ENCODE measurements at regions not wholly inside any gene's neighbourhood (a gene's known extent, or its start where the extent isn't known, plus 50 kb on each side); places are given as distances from the start of the nearest gene placed in this dataset.
"Not testable (repeated sequence)": the region's sequence is repeated elsewhere in the genome, so short reads cannot be mapped to it uniquely, and the experiment has no call there.

DNA sequence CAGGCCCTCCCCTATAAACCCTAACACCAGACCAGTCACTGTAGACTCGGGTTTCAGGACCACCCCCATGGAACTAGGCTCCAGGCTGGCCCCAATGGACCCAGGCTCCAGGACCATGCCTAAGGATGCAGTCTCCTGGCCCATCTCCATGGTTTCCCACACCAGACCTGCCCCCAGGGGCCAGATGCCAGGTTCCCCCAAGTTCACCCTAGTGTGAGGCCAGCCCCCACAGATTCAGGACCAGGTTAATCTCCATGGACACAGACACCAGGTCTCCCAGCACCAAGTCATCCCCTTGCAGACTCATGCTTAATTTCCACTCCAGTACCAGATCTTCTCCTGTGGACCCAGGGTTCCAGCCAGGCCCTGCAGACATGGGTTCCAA lies 103.8 kb upstream of the LANCL2 start:
- DNase-seq (ENCODE audit: low read depth, low spot score): no peak
- no peak overlapping the region for H3K4me3 ChIP-seq (ENCODE audit: low read length)

DNA sequence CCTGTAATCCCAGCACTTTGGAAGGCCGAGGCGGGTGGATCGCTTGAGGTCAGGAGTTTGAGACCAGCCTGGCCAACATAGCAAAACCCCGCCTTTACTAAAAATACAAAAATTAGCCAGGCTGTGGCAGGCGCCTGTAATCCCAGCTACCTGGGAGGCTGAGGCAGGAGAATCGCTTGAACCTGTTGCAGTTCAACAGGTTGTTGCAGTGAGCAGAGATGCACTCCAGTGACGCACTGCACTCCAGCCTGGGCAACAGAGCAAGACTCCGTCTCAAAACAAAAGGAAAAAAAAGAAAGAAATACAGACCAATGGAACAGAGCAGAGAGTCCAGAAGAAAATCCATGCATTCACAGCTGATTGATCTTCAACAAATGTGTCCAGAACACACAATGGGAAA lies 99.8 kb upstream of the LANCL2 start:
- not testable (repeated sequence) for H3K4me3 ChIP-seq (ENCODE audit: low read length); DNase-seq (ENCODE audit: low read depth, low spot score)

DNA sequence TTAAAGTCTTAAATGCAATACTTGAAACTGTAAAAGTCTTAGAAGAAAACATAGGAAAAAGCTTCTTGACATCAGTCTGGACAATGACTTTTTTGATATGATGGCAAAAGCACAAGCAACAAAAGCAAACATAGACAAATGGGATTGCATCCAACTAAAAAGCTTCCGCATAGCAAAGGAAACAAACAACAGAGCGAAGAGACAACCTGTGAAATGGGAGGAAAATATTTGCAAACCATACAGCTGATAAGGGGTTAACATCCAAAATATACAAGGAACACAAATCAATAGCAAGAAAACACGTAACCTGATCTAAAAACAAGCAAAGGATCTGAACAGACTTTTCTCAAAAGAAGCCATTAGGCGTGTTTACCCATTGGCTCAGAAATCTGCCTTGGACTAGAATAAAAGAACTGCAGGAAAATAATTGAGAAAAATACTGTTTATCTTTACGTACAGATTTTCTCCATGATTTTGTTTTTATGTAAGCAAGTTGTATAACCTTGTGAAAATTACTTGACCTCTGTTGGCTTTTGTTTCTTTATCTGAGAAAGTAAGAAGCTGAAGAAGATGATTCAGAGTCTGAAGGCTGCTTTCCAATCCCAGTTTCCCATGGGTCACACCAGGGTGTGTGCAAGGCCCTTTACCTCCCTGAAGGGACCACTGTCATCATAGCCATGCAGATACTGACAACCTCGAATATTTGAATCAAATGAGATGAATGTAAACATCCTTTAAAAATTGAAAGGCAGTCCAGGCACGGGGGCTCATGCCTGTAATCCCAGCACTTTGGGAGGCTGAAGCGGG lies 99.1 kb upstream of the LANCL2 start:
- no peak for DNase-seq (ENCODE audit: low read depth, low spot score)
- H3K4me3 ChIP-seq (ENCODE audit: low read length): no peak overlapping the region

DNA sequence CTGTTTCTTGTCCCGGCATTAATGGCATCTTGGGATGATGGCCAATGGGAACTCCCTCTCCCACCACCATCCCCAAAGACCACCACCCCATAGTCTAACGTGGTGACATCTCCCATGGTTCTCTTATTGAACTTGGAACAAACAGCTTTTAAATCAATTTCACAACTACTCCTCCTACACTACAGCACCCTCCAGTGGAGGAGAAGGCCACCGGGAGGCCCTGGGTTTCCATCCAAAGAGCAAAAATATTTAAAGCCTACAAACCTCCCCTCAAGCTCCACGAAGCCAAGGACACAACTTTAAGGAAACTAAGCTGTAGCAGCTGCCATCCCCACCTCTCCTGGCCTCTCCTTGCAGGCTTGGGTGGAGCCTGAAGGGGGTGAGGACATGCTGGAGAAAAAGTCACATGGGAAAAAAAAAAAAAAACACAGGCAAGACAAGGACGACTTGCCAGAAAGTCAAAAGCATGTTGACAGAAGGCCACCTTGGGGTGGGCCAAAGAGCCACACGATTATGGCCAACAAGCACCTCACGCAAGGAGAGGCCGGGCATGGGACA lies 94.0 kb upstream of the LANCL2 start:
- DNase-seq (ENCODE audit: low read depth, low spot score): no peak
- no peak overlapping the region for H3K4me3 ChIP-seq (ENCODE audit: low read length)

DNA sequence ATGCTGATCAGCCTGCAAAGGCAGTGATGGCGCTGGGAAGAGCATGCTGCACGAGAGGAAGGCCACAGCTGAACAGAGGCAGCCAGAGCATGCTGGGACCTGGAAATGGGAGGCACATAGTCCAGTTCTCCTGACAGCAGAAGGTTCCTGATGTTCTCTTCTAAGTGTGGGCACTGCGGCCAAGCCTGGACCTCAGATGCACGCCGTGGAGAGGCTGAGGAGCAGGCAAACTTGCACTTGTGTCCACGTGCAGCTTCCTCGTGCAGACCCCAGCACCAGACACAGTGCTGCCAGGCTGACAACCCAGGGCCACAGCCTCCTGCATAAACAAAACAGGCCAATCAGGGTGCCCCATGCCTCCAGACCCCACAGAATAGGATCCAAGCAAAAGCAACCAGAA lies 93.5 kb upstream of the LANCL2 start:
- no peak for DNase-seq (ENCODE audit: low read depth, low spot score)
- H3K4me3 ChIP-seq (ENCODE audit: low read length): no peak overlapping the region

DNA sequence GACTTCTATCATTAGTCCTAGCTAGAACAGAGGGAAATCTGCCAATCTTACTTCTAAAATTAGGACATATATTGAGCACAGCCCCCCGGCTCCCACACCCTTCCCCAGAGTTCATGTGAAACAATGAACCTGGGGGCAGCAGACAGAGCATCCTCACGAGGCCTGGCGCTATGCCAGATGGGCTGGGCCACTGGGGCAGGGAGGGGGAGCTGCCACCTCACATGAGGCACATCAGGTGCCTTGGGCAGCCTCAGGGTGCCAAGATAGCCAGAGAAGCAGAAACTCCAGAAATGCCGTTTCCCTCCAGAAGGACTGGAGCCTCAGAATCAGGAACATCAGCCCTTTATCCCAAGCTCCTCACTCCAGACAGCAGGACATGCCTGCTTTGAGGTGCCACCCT lies 92.8 kb upstream of the LANCL2 start:
- H3K4me3 ChIP-seq (ENCODE audit: low read length): no peak overlapping the region
- DNase-seq (ENCODE audit: low read depth, low spot score): no peak

DNA sequence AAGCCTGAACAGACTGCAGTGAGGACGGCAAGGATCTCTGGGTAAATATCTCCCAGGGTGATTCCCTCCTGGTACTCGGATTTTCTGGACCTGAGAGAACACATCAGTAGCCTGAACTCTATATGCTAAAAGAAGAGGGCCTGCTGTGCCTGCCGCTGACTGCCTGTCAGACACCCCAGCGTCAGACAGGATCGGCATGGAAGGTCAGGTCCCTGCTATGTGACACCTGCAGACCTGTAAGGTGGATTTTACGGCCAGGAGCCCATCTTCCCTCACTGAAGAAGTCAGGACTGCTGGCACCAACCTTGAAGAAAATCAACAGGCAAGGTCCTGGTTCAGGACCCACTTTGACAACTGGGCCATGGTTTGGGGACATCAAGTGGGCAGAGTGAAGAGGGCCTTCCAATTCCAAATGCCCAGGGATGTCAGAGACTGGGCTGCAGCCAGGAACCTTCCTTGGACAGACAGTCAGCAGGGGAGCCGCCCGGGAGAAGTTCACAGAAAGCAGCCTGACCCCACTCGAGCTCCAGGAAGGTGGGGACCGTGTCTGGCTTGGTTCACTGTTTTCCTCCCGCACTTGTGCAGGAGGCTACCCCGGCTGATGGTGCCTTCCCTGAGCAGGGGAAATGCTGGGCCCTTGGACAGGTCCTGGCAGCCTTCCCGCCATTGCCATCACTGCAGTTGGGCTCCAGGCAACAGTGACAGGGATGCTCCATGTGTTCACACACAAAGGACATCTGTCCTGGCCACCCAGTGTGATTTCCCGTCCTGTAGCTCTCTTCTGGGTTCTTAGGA lies 91.8 kb upstream of the LANCL2 start:
- H3K4me3 ChIP-seq (ENCODE audit: low read length): no peak overlapping the region

DNA sequence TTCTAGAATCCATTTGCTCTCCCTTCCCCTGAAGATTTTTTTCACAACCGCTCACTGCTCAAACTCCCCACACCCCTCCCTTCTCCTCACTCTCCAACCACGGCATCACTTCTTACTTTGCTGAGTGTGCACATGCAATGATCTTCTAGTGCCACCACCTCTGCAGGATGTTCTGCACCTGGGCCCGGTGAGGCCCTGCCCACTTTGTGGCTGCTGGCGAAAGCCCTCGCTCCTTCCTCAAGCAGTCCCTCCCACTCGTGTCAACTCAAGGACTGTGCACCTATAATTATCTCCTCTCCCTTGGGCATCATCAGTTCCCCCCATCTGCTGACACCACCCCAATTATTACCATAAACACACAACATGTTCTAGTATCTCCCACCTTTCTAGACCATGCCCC lies 91.0 kb upstream of the LANCL2 start:
- no peak for DNase-seq (ENCODE audit: low read depth, low spot score)
- H3K4me3 ChIP-seq (ENCODE audit: low read length): no peak overlapping the region

More for the DNA sequence above, 91.8 kb upstream of the LANCL2 start:
- no peak for DNase-seq (ENCODE audit: low read depth, low spot score)

DNA sequence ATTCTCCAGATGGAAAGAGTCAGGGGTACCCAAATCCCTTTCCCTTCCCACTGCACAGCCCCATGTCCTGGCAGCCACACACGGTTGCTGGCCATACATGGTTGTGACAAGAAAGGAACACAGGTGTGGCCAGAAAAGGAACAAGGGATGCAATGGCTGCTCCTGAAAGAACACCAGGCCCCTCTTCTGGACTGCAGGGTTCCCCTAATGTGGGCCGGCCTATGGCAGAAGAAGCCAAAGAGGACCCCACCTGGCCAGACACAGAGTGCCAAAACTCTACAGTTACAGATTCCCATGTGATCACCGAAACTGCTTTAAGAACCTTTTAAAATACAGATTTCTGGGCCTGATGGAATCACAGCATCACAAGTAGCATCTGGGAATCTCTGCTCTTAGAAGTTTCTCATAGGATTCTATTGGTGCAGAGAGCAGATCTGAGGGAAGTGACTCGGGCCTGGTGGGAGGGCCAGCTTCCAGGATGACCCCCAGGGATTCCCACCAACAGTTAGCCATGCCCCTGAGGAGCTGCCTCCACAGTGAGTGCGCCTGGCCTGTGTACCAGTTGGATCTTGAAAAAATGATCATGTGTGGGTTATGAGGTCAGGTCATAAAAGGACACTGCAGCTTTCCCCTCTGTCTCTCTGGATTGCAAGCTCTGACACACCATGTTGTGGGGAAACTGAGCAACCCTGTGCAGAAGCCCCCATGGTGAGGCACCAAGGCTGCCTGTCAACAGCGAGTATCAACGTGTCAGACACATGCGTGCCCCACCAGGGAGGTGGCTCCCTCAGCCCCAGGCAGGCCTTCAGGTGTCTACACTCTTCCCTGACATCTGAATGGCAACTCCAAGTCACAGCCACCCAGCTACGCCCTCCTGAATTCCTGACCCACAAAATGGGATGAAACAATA lies 89.6 kb upstream of the LANCL2 start:
- no peak overlapping the region for H3K4me3 ChIP-seq (ENCODE audit: low read length)
- no peak for DNase-seq (ENCODE audit: low read depth, low spot score)

DNA sequence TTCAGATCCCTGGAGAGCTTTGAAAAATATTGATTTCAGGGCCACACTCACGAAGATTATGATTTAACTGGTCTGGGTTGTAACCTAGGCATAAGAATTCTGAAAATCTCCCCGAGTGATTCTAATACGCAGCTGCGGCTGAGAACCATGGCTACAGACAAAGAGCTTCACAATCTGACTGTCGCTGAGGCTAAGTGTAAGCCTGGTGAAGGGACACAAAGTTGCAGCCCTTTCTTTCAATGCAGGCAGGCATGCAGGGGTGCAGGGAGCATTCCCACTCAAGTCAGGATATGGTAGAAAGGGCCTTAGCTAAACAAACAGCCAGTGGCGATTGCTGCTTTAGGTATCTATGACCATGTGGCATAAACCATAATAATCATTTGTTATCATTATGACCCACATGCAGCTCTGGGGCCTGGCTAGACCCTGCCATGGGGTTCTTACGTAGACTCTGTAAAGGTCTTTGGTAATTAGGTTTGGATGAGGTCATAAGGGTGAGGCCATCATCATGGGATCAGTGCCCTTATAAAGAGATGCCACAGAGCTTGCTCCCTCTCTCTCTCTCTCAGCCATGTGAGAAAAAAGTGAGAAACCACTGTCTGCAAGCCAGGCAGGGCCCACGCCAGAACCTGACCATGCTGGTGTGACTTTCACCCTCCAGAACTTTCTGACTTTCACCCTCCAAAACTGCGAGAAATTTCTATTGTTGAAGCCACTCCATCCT lies 88.4 kb upstream of the LANCL2 start:
- no peak overlapping the region for H3K4me3 ChIP-seq (ENCODE audit: low read length)
- no peak for DNase-seq (ENCODE audit: low read depth, low spot score)

DNA sequence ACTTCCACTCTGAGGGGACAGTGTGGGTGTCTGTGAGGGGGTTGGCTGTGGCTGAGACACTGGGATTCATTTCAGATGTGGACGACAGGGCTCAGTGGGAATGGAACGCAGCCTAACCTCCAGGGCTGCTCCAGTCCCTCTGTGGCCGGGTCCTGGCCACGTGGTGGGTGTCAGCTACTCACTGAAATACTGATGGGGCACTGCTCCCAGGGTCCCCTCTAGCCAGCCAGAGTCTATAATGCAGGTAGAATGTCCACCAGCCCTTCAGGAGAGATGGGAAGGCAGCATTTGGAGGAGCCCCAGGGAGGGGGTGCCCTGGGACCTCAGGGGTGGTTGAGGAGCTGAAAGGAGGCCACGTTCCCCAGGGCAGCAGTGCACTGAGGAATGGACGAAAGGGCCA lies 87.2 kb upstream of the LANCL2 start:
- no peak for DNase-seq (ENCODE audit: low read depth, low spot score)
- H3K4me3 ChIP-seq (ENCODE audit: low read length): no peak overlapping the region

DNA sequence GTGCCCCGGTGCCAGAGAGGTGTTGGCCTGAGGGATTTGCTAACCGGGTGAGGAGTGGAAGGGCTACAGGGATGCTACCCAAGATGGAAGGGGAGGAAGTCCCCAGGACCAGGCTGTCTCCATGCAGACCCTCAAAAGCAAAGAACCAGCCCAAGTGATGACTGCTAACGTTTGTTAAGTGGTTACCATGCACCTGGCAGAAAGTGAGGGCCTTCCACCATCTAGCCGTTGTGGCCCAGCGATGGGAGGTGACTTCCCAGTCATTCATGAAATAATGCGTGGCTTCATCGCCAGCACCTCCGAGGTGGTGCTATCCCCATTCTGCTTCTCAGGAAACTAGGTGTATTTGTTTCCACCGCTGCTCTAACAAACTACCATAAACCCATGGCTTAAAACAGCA lies 86.8 kb upstream of the LANCL2 start:
- no peak overlapping the region for H3K4me3 ChIP-seq (ENCODE audit: low read length)
- DNase-seq (ENCODE audit: low read depth, low spot score): no peak

DNA sequence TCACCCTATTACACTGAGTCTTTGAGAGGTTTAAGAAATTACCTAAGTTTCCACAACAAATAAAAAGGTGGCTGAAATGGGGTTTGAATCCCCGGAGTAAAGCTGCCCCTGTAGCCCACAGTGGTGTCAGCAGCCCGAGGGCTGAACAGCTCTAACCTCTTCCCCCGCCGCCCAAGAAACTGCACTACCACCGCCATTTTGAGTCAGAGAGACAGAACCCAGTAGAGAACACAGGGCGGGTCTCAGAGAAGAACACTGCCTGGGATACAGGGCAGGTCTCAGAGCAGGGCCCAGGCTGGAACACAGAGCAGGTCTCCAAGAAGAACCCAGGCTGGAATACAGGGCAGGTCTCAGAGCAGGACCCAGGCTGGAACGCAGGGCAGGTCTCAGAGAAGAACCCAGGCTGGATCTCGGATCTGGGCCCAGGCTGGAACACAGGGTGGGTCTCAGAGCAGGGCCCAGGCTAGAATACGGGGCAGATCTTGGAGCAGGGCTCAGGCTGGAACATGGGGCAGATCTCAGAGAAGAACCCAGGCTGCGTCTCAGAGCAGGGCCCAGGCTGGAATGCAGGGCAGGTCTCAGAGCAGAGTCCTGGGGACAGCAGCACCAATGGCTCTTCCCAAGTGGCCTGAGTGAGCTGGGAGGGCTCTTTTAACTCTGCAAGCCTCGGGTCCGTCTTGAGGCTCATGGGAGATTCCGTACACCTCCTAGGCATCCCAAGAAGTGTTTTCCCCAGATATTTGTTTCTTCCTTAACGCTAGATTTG lies 85.9 kb upstream of the LANCL2 start:
- no peak overlapping the region for H3K4me3 ChIP-seq (ENCODE audit: low read length)
- no peak for DNase-seq (ENCODE audit: low read depth, low spot score)

DNA sequence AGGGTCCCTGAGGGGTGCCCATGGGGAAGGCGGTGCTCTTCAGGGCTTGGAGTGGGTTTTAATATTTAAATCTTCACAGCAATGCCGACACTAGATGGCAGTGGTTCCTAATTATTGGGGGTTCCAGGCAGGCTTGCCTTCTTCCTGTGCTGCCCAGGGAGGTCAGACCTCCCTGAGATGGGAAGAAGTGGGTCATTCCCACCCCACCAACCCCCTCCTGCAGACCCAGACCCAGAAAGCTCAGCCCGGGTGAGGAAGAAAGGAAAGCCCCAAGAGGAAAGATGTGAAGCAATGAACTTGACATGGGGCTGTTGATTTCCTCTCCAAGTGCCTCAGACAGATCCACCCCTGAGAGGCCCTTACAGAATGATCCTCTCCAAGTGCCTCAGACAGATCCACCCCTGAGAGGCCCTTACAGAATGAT lies 85.1 kb upstream of the LANCL2 start:
- peak; percentile 56 for DNase-seq (ENCODE audit: low read depth, low spot score)
- no peak overlapping the region for H3K4me3 ChIP-seq (ENCODE audit: low read length)

DNA sequence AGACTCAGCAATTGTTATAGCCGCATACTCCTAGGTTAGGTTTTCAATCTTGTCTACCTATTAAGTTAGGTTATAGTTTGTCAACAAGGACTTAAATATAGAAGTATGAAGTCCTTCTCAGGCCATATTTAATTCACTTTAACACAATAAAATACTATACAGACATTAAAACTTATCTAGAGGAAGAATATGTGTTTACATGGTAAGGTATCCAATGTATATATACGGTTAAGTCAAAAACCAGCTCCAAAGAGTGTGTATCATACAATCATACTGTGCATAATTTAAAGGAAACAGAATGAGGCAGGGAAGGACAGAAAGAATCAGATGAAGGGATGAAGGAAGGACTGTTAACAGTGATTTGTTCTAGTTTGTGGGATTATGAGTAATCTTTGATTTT lies 79.5 kb upstream of the LANCL2 start:
- DNase-seq (ENCODE audit: low read depth, low spot score): no peak
- no peak overlapping the region for H3K4me3 ChIP-seq (ENCODE audit: low read length)

DNA sequence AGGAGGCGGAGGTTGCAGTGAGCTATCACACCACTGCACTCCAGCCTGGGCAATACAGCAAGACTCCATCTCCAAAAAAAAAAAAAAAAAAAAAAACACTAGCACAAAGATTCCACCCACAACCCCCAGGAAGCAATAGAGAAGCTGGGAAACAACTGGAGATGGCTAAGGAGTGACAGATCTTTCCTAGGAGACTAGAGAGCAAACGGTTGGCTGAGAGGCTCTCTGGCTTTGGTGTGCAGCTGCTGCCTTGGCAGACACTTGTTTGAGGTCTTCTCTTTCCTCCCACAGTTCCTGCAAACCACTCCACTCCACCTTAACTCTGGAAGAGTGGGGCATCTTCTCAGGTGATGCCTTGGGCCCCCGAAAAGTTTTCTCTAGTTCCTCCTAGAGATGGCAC lies 78.5 kb upstream of the LANCL2 start:
- no peak overlapping the region for H3K4me3 ChIP-seq (ENCODE audit: low read length)
- DNase-seq (ENCODE audit: low read depth, low spot score): no peak

DNA sequence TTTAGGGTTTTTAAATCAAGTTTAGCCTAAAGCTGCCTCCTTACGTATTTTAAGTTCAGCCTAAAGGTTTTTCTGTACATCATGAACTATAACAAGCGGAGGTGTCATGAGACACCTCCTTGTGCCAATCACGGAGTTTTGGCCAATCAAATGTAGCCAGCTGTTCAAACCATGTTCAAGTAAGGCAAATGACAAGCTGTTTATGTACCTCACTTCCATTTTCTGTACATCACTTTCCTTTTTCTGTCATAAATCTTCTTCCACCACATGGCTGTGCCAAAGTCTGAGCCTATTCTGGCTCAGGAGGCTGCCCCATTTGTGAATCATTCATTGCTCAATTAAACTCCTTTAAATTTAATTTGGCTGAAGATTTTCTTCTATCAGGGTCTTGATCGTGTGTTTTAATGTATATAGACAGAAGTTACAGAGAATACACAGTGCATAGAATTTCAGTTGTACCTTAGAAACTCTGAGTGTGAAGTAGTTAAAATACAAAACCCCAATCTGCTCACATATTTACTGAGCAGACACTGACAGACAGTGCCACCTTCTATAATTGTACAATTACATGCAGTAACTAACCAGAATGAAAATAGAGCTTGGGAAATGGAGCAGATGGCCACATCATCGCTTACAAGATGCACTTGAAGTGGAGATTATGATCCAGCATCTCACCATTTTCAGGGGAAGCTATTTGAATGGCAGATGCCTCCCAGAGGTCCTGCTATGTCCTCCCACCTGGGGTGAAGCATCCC lies 76.9 kb upstream of the LANCL2 start:
- no peak for DNase-seq (ENCODE audit: low read depth, low spot score)
- no peak overlapping the region for H3K4me3 ChIP-seq (ENCODE audit: low read length)
